IMR-90 (cell line): ENCODE measurements at regions not wholly inside any gene's neighbourhood (a gene's known extent, or its start where the extent isn't known, plus 50 kb on each side); places are given as distances from the start of the nearest gene placed in this dataset.

Experiments used
- ATAC-seq: fragments of 200-7000 bp; cut with Tn5 transposase; 2 replicates; pipeline ENCODE4 v1.9.1; 2020; ENCODE audit warnings: low read depth, mild to moderate bottlenecking, moderate library complexity
- BruUV-seq: library from RNA; stranded (reverse); fragments of 400-500 nt; replicated peaks from 2 replicates; lab custom pipeline; 2021; lab: Mats Ljungman, UMichigan
- CTCF ChIA-PET: fragments of 300-600 bp; formaldehyde crosslinking; extraction: SDS; loops from one replicate; lab custom pipeline; 2021; ENCODE audit warnings: antibody characterized with exemption; lab: Yijun Ruan, JAX
- POLR2A ChIA-PET: fragments of 300-600 bp; sonication (Branson Sonifier 250); formaldehyde crosslinking; loops from one replicate; lab custom pipeline; 2022; ENCODE audit warnings: antibody characterized with exemption; ENCODE audit not compliant: unreplicated experiment; lab: Charles Lee
- DNase-seq: peaks from one replicate; pipeline ENCODE4 v3.0.0; 2013
- H2AFZ ChIP-seq: replicated peaks from 2 replicates; pipeline ENCODE3; 2013; ENCODE audit warnings: low read length, mild to moderate bottlenecking; ENCODE audit not compliant: poor library complexity
- H2AK5ac ChIP-seq: 2 replicates; pipeline ENCODE4 v1.6.1; 2013; ENCODE audit warnings: low read depth, low read length, inconsistent platforms
- H2AK9ac ChIP-seq: replicated peaks from 2 replicates; pipeline ENCODE3; 2013; ENCODE audit warnings: mild to moderate bottlenecking, low read depth, low read length, moderate library complexity; ENCODE audit not compliant: poor library complexity
- H2BK120ac ChIP-seq: 2 replicates; pipeline ENCODE4 v1.6.1; 2013; ENCODE audit warnings: low read depth, low read length, inconsistent platforms
- H2BK15ac ChIP-seq: 3 replicates; pipeline ENCODE4 v1.6.1; 2013; ENCODE audit warnings: low read depth, low read length, inconsistent platforms
- H2BK20ac ChIP-seq: 2 replicates; pipeline ENCODE4 v1.6.1; 2013; ENCODE audit warnings: low read depth, mild to moderate bottlenecking, inconsistent platforms, low read length, moderate library complexity
- H2BK5ac ChIP-seq: 2 replicates; pipeline ENCODE4 v1.6.1; 2013; ENCODE audit warnings: mild to moderate bottlenecking, low read depth, low read length, inconsistent platforms; ENCODE audit not compliant: poor library complexity, severe bottlenecking
- H3K14ac ChIP-seq: replicated peaks from 2 replicates; pipeline ENCODE4 v1.6.1; 2013; ENCODE audit warnings: low read depth, low read length, inconsistent platforms
- H3K18ac ChIP-seq: 2 replicates; pipeline ENCODE4 v1.6.1; 2013; ENCODE audit warnings: low read depth, low read length, control low read depth
- H3K23ac ChIP-seq: 2 replicates; pipeline ENCODE4 v1.6.1; 2013; ENCODE audit warnings: low read depth, low read length, inconsistent platforms
- H3K27ac ChIP-seq: 2 replicates; pipeline ENCODE4 v1.5.1; 2013; ENCODE audit warnings: mild to moderate bottlenecking, control low read depth, low read length; ENCODE audit not compliant: insufficient read depth
- H3K27me3 ChIP-seq: 2 replicates; pipeline ENCODE4 v1.6.1; 2013; ENCODE audit warnings: low read length; ENCODE audit not compliant: control insufficient read depth, insufficient read depth
- H3K36me3 ChIP-seq: 2 replicates; pipeline ENCODE4 v1.6.1; 2013; ENCODE audit warnings: low read length, mixed read lengths; ENCODE audit not compliant: control insufficient read depth, insufficient read depth
- H3K4ac ChIP-seq: 2 replicates; pipeline ENCODE4 v1.6.1; 2013; ENCODE audit warnings: low read depth, low read length, inconsistent platforms
- H3K4me1 ChIP-seq: 2 replicates; pipeline ENCODE4 v1.6.1; 2013; ENCODE audit warnings: low read length, mixed read lengths; ENCODE audit not compliant: control insufficient read depth, insufficient read depth
- H3K4me2 ChIP-seq: 2 replicates; pipeline ENCODE4 v1.6.1; 2013; ENCODE audit warnings: low read depth, mild to moderate bottlenecking, control low read depth, low read length, moderate library complexity
- H3K4me3 ChIP-seq: 2 replicates; pipeline ENCODE4 v1.5.1; 2013; ENCODE audit warnings: low read depth, mild to moderate bottlenecking, control low read depth, low read length, moderate library complexity; ENCODE audit not compliant: insufficient read depth
- H3K56ac ChIP-seq: 2 replicates; pipeline ENCODE4 v1.6.1; 2013; ENCODE audit warnings: low read length, inconsistent platforms; ENCODE audit not compliant: insufficient read depth; ENCODE audit errors: extremely low read depth
- H3K79me1 ChIP-seq, 2 experiments: 2 replicates each; pipeline ENCODE4 v1.6.1; 2013; ENCODE audit warnings: low read length in 2 of 2, inconsistent platforms in 1 of 2, low read depth in 1 of 2
- H3K9ac ChIP-seq: 2 replicates; pipeline ENCODE4 v1.6.1; 2013; ENCODE audit warnings: low read depth, low read length, control low read depth
- H3K9me1 ChIP-seq: 2 replicates; pipeline ENCODE4 v1.6.1; 2013; ENCODE audit warnings: low read length, inconsistent platforms; ENCODE audit not compliant: insufficient read depth
- H3K9me3 ChIP-seq: 2 replicates; pipeline ENCODE4 v1.6.1; 2013; ENCODE audit warnings: low read length; ENCODE audit not compliant: control insufficient read depth, insufficient read depth
- H4K20me1 ChIP-seq: 2 replicates; pipeline ENCODE4 v1.6.1; 2013; ENCODE audit warnings: low read length, inconsistent platforms; ENCODE audit not compliant: insufficient read depth
- H4K5ac ChIP-seq: 2 replicates; pipeline ENCODE4 v1.6.1; 2013; ENCODE audit warnings: mild to moderate bottlenecking, low read depth, low read length, control low read depth
- H4K8ac ChIP-seq, 2 experiments: 2 replicates each; pipeline ENCODE4 v1.6.1; 2013; ENCODE audit warnings: low read depth in 2 of 2, low read length in 2 of 2, control low read depth in 1 of 2, inconsistent platforms in 1 of 2
- H4K91ac ChIP-seq: 2 replicates; pipeline ENCODE4 v1.6.1; 2013; ENCODE audit warnings: low read depth, low read length, inconsistent platforms; ENCODE audit not compliant: insufficient read depth
- BHLHE40 ChIP-seq: fragments of 150-350 bp; IDR thresholded peaks from 2 replicates; pipeline ENCODE4 v1.6.1; 2016; ENCODE audit warnings: mild to moderate bottlenecking, low read depth, low read length
- CEBPB ChIP-seq: IDR thresholded peaks from 2 replicates; pipeline ENCODE4 v1.6.1; 2012; ENCODE audit warnings: low read depth, low read length, improper control_type of control experiment
- CHD1 ChIP-seq: IDR thresholded peaks from 2 replicates; pipeline ENCODE4 v1.6.1; 2012; ENCODE audit warnings: low read depth, low read length, improper control_type of control experiment
- FOS ChIP-seq: fragments of 150-350 bp; IDR thresholded peaks from 2 replicates; pipeline ENCODE4 v1.6.1; 2016; ENCODE audit warnings: low read depth, low read length
- MAZ ChIP-seq: IDR thresholded peaks from 2 replicates; pipeline ENCODE4 v1.6.1; 2012; ENCODE audit warnings: low read depth, mild to moderate bottlenecking, low read length, improper control_type of control experiment, moderate library complexity, borderline replicate concordance
- MXI1 ChIP-seq: IDR thresholded peaks from 2 replicates; pipeline ENCODE4 v1.6.1; 2012; ENCODE audit warnings: low read depth, mild to moderate bottlenecking, low read length, moderate library complexity, borderline replicate concordance
- NFE2L2 ChIP-seq: fragments of 150-350 bp; IDR thresholded peaks from 2 replicates; pipeline ENCODE4 v1.6.1; 2016; ENCODE audit warnings: low read depth, mild to moderate bottlenecking, low read length
- RAD21 ChIP-seq: IDR thresholded peaks from 2 replicates; pipeline ENCODE4 v1.6.1; 2012; ENCODE audit warnings: low read length, improper control_type of control experiment
- RCOR1 ChIP-seq: IDR thresholded peaks from 2 replicates; pipeline ENCODE4 v1.6.1; 2012; ENCODE audit warnings: mild to moderate bottlenecking, low read length, improper control_type of control experiment; ENCODE audit not compliant: insufficient replicate concordance
- RFX5 ChIP-seq: IDR thresholded peaks from 2 replicates; pipeline ENCODE4 v1.8.0; 2012; ENCODE audit warnings: low read depth, mild to moderate bottlenecking, low read length, moderate library complexity
- SMC3 ChIP-seq: fragments of 150-350 bp; IDR thresholded peaks from 2 replicates; pipeline ENCODE4 v1.6.1; 2016; ENCODE audit warnings: low read depth, mild to moderate bottlenecking, antibody characterized with exemption, low read length, moderate library complexity
- WGBS, 2 experiments: methylation state at CpG; one replicate each; pipeline versions ENCODE4 v1.1.5 to v1.1.7; 2013; ENCODE audit warnings: missing lambda C conversion rate in 2 of 2; ENCODE audit not compliant: insufficient read length in 1 of 2; ENCODE audit errors: extremely low coverage in 2 of 2; 5-methylcytosine and 5-hydroxymethylcytosine counted together
- dilution Hi-C: fragments of 300-500 bp; cut with HindIII; formaldehyde crosslinking; loops from one replicate; pipeline ENCODE4 v1.14.3; 2018; ENCODE audit warnings: low sequenced_read_pairs; ENCODE audit not compliant: unreplicated experiment
- in situ Hi-C: fragments of 300-500 bp; cut with MboI; formaldehyde crosslinking; loops from 3 replicates; pipeline ENCODE4 v1.14.3; 2019; ENCODE audit warnings: low sequenced_read_pairs, inconsistent platforms, mixed read lengths
- intact Hi-C: fragments of 100-400 bp; cut with micrococcal nuclease; formaldehyde crosslinking; loops from 2 replicates; pipeline ENCODE4 v1.10.0; 2022

DNA sequence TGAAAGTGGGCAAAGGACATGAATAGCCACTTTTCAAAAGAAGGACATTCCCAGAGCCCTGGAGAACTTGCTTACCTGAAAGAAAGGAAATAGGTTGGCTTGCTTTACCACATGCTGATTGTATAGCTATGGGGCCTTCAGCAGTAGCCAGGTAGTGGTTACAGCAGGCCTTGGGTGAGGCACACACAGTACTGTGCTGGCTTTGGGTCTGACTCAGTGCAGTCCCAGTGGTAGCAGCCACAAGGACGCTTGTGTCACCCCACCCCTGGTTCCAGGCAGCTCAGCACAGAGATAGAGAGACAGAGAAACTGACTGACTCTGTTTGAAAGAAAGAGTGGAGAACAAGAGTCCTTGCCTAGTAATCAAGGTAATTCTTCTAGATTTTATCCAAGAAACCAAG lies 201.0 kb upstream of the EYS start:
- Histone ChIP-seq H4K20me1 (no peaks in the 10 kb centered on the region), H3K9ac (no peak overlapping the region), H3K27me3 (no peaks in the 10 kb centered on the region), H2AFZ (no peak overlapping the region), H3K4me1 (no peaks in the 10 kb centered on the region), H3K4ac (no peak overlapping the region), H3K23ac (no peak overlapping the region), H3K36me3 (no peaks in the 10 kb centered on the region), H3K4me3 (no peak overlapping the region), H3K9me1 (no peaks in the 10 kb centered on the region), H3K4me2 (no peak overlapping the region), H4K5ac (no peak overlapping the region), H2BK5ac (no peak overlapping the region), H2AK9ac (no peak overlapping the region), H3K14ac (no peak overlapping the region), H3K9me3 (peaks cover 2% of the 10 kb centered on the region), H3K79me1 (no peaks in the 10 kb centered on the region), H3K27ac (no peak overlapping the region), H4K91ac (no peak overlapping the region), H3K56ac (no peak overlapping the region), H2BK120ac (no peak overlapping the region), H3K18ac (no peak overlapping the region), H4K8ac (no peak overlapping the region), H2BK20ac (no peak overlapping the region), H2AK5ac (no peak overlapping the region), H2BK15ac (no peak overlapping the region)
- WGBS, 2 experiments: no CpG with 5 or more reads among the region's 1 CpG
- POLR2A ChIA-PET: no interaction called here
- intact Hi-C loops (no loop called here), dilution Hi-C loops (no loop called here), in situ Hi-C loops (no loop called here)
- ATAC-seq: no peak
- BruUV-seq: no TSS peak
- TF ChIP-seq MXI1: no peak
- no peak for TF ChIP-seq RCOR1
- TF ChIP-seq FOS: no peak
- TF ChIP-seq CHD1: no peak
- TF ChIP-seq NFE2L2: no peak
- no peak for TF ChIP-seq RAD21
- TF ChIP-seq MAZ: no peak
- TF ChIP-seq BHLHE40: no peak
- no peak for TF ChIP-seq SMC3
- no peak for TF ChIP-seq RFX5
- no peak for TF ChIP-seq CEBPB
- CTCF ChIA-PET: no interaction called here
- DNase-seq: no peak
